ENCODE measurements at regions not wholly inside any gene's neighbourhood (a gene's known extent, or its start where the extent isn't known, plus 50 kb on each side); places are given as distances from the start of the nearest gene placed in this dataset.

GRCh38 chr1:95352767-95353166 is 118.8 kb downstream of the RWDD3 start:
- TF ChIP-seq EZH2 (IDR thresholded peaks at IDR 0.05; ENCODE audit: low read length) = no peak
- TF ChIP-seq CTCF (optimal IDR thresholded peaks at IDR 0.05 in 1 of 3, IDR thresholded peaks at IDR 0.05 in 1 of 3, conservative IDR thresholded peaks at IDR 0.05 in 1 of 3; ENCODE audit: extremely low read depth in 1 of 3, insufficient read depth in 2 of 3, low read length in 3 of 3) = no peak

Data from keratinocyte (primary cell).